HG02973 (cell line): ENCODE measurements at regions not wholly inside any gene's neighbourhood (a gene's known extent, or its start where the extent isn't known, plus 50 kb on each side); places are given as distances from the start of the nearest gene placed in this dataset.
"Not testable (repeated sequence)": the region's sequence is repeated elsewhere in the genome, so short reads cannot be mapped to it uniquely, and the experiment has no call there.

ENCODE experiments used
- ATAC-seq: cut with Tn5 transposase; IDR thresholded peaks from one replicate; pipeline ENCODE4 v1.9.1; 2021; ENCODE audit warnings: moderate library complexity; ENCODE audit not compliant: unreplicated experiment

GRCh38 chr2:61677942-61678341, 139.8 kb upstream of the XPO1 start:
- no peak for ATAC-seq

- no peak for ATAC-seq
These were observed 139.2 kb upstream of the XPO1 start for GRCh38 chr2:61677306-61677705.

- ATAC-seq: no peak
These were observed 137.0 kb upstream of the XPO1 start for GRCh38 chr2:61675204-61675603.

- no peak for ATAC-seq
These were observed 133.6 kb upstream of the XPO1 start for GRCh38 chr2:61671561-61672315.

- peak; percentile 75 for ATAC-seq
These were observed 132.7 kb upstream of the XPO1 start for GRCh38 chr2:61670591-61671501.

GRCh38 chr2:61664190-61664589, 126.0 kb upstream of the XPO1 start:
- ATAC-seq: no peak

- no peak for ATAC-seq
These were observed 124.8 kb upstream of the XPO1 start for GRCh38 chr2:61662990-61663389.

- no peak for ATAC-seq
These were observed 122.6 kb upstream of the XPO1 start for GRCh38 chr2:61660511-61661388.

GRCh38 chr2:61658841-61659780, 121.0 kb upstream of the XPO1 start:
- no peak for ATAC-seq

GRCh38 chr2:61649946-61650345, 111.8 kb upstream of the XPO1 start:
- ATAC-seq: not testable (repeated sequence)

- no peak for ATAC-seq
These were observed 110.9 kb upstream of the XPO1 start for GRCh38 chr2:61649021-61649420.

- ATAC-seq: no peak
These were observed 108.9 kb upstream of the XPO1 start for GRCh38 chr2:61647044-61647443.

GRCh38 chr2:61645911-61646310, 107.8 kb upstream of the XPO1 start:
- ATAC-seq: no peak

GRCh38 chr2:61643153-61643552, 105.0 kb upstream of the XPO1 start:
- ATAC-seq: not testable (repeated sequence)

GRCh38 chr2:61640406-61640805, 102.2 kb upstream of the XPO1 start:
- no peak for ATAC-seq

GRCh38 chr2:61639721-61640120, 101.6 kb upstream of the XPO1 start:
- ATAC-seq: no peak

- no peak for ATAC-seq
These were observed 98.5 kb upstream of the XPO1 start for GRCh38 chr2:61636686-61637085.

GRCh38 chr2:61634512-61634911, 96.4 kb upstream of the XPO1 start:
- ATAC-seq: no peak

GRCh38 chr2:61633250-61633649, 95.1 kb upstream of the XPO1 start:
- no peak for ATAC-seq
